CD4-positive, alpha-beta T cell treated with Interleukin-2 at 100 ng/mL for 4 hours (primary cell): ENCODE measurements at regions not wholly inside any gene's neighbourhood (a gene's known extent, or its start where the extent isn't known, plus 50 kb on each side); places are given as distances from the start of the nearest gene placed in this dataset.
"Not testable (repeated sequence)": the region's sequence is repeated elsewhere in the genome, so short reads cannot be mapped to it uniquely, and the experiment has no call there.

Experiments
- DNase-seq: peaks from one replicate; pipeline ENCODE4 v3.0.0-alpha.2; 2020; ENCODE audit warnings: low spot score

GRCh38 chr2:161063946-161064306, 96.3 kb upstream of the TANK start:
- DNase-seq = no peak

DNA sequence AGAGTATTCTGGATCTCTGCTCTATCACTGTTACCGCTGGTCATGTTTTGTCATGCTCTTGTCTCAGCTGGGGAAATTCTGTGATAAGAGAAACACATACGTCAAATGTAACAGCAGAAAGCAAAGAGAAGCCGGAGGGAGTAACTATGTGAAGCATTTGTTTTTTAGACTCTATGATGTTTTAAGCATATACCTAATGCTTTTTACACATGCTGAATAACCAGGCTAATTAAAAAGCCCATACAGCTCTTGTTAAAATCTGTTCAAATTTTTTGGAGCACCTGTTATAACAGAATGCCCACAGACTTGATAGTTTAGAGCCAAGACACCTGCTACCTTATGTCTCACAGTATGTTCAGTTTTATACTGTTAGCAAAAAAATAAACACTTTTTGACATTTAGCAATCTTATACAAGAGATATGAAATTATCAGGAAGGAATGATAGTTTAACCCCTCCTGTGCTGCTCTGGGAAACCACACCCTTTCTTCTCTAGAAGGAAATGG, 92.3 kb upstream of the TANK start:
- DNase-seq = no peak

DNA sequence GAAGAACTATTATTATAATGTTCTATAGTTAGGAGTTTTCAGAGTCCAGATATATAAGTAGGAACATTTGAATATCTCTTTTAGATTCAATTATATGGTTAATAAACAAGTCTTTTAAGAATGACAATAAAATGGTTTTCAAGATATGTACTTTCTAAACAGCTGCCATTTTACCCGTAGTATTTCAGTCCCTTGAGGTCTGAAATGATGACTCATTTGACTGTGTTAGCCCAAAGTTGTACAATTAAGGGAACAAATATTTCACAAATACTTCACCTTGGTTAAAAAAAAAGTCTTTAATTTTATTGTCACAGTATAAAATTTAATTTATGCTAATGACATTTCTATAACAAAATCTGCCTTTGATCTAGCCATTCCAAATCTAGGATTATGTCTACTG, 91.6 kb upstream of the TANK start:
- no peak for DNase-seq

DNA sequence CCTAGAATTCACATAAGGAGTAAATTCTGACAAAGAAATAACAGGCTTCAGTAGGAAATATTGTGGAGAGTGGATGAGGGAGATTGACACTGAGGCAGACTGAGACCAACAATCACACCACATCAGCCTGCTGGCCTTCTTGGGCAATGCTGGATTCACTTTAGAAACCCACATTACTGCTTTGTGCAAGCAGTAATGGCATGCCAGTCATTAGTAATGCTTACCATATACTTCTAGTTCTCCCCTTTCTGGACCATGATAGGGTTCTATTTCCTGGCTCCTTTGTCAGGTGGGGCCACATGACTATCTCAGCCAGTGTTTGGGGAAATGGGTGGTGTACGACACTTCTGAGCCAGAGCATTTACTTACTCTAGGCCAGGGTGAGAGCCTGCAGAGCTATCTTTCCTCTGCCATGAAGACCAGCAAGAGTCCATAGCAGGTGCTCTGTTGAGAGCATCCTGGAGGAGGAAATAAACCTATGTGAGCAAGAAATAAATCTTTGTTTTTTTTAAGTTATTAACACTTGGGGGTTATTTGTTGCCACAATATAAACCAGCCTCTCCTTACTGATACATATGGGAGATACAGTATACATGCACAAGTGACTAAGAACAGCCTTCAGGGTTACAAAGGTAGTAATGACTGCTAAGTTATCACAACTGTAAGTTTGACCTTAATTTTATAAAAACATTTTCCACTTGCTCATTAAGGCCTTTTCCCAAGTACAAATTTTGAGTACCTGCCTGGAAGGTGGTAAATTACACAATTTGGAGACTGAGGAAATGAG, 89.3 kb upstream of the TANK start:
- DNase-seq = no peak

DNA sequence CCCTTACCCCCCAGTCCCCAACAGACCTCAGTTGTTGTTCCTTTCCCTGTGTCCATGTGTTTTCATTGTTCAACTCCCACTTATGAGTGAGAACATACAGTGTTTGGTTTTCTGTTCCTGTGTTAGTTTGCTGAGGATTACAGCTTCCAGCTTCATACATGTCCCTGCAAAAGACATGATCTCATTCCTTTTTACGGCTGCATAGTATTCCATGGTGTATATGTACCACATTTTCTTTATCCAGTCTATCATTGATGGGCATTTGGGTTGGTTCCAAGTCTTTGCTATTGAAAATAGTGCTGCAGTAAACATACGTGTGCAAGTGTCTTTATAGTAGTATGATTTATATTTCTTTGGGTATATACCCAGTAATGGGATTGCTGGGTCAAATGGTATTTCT, 87.8 kb upstream of the TANK start:
- not testable (repeated sequence) for DNase-seq

DNA sequence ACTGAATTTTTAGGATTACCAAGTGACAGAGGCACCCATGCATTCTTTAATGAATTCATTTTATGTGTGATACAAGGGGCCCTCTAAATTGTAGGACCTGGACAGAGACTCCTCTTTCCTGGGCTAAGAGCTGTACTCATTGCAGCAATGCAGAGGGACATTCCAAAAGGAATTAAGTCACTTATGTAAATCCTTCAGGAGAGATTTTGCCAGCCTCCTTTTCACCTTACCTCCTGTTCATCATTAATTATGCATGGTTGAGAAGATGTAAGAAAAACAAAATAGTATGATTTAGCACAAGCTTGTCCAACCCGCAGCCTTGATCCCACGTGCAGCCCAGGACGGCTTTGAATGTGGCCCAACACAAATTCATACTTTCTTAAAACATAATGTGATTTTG, 84.5 kb upstream of the TANK start:
- DNase-seq = no peak

DNA sequence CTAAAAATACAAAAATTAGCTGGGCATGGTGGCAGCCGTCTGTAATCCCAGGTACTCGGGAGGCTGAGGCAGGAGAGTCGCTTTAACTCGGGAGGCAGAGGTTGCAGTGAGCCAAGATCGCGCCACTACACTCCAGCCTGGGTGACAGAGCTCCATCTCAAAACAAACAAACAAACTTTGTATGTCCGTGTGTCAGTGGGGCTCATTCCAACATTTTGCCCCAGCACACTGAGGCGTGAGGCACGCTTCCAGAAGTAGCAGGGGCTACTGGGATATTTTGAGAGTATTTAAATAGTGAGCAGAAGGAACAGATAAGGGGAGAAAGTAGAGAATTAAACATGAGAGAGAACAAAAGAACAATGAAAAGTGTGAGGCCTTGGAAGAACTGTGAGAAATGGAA, 83.3 kb upstream of the TANK start:
- no peak for DNase-seq

DNA sequence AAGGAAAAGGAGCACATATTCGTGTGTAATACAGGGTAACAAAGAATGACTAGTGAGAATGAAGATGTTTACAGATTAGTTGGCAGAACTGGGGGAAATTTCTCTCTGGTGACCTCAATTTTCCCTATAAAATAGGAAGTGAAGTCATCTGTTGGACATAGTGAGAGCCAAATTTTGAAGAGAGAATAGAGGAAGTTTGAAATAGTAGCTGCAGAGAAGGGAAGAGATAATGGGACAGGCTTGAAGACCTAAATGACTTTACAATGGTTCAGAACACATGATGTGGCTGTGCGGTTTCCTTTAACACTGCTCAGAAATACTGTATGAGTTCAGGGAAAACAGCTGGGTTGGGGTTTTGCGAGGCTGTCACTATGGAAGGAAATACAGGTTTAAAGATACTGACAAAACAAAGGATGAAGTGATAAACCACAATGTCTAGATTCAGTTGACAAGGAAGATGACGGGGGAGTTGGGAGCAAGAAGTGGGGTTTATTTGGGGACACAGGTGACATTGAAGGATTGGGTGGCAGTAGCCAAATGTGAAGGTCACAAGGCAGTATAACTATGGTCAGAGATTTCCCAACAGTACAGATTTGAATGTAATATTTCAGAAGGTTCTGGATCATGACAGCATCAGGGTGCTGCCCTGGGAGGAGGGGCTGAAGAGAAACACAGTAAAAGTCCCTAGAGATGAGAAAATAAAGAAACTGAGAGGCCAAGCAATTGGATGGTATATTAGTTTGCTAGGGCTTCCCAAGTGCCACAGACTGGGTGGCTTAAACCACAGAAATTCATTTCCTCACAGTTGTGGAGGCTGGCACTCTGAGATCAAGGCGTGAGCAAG, 82.6 kb upstream of the TANK start:
- peak; percentile 87 for DNase-seq

GRCh38 chr2:161078211-161078539, 82.1 kb upstream of the TANK start:
- no peak for DNase-seq

DNA sequence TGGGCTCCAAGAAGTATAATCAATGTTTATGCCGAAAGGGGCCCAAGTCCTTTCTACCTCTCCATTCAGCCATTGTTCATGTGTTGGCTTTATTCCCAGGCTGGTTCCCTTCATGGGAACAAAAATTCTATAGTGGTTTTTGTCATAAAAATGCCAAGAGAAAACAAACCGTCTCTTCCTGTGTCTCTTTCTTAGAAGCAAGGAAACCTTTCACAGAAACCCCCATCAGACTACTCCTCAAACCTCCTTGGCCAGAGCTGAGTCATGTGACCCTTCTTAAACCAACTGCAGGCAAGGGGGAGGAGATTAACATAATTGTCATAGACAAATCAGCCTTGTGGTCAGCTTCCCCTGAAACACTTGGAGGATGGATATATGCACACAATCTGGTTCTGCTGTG, 75.1 kb upstream of the TANK start:
- DNase-seq = no peak

- no peak for DNase-seq
Observed at GRCh38 chr2:161088658-161089350, 71.4 kb upstream of the TANK start.

GRCh38 chr2:161090411-161090810, 69.8 kb upstream of the TANK start:
- peak; percentile 44 for DNase-seq

DNA sequence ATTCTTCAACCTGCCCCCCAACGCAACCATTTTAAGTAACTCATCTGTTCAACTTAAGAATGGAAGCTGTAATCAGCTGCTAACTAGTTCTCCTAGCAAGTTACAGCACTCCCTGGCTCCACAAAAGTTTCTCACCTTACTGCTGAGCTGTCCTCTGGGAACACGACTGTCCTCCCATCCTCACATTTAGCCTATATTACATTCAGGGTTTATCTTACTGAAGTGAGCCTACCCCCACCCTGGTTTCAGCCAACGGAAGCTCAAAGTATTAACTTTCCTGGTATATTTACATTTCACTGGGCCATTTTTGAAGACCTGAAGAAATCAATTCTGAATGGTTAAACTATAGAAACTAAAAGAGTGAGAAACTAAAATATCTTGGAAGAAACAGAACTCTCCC, 64.9 kb upstream of the TANK start:
- DNase-seq = no peak

DNA sequence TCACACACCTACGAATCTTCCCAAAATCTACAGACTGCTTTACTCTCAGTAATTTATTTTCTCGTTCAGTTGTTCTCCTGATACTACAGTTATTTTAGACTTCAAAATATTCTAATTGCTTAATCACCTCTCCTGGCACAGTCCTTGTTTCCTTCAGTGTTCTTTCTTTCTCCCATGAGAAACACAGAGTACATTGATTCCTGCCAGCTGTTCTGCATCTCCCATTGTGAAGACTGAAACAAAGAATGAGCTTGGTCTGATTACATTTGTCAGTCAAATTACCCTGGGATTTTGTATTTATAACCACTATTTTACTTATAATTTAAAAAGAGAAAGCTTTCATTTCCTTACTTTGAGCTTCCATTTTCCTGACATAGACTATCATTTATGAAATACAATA, 63.9 kb upstream of the TANK start:
- no peak for DNase-seq

GRCh38 chr2:161097157-161097556, 63.1 kb upstream of the TANK start:
- DNase-seq = no peak

- DNase-seq = no peak
Observed at GRCh38 chr2:161100211-161100895, 59.9 kb upstream of the TANK start.

DNA sequence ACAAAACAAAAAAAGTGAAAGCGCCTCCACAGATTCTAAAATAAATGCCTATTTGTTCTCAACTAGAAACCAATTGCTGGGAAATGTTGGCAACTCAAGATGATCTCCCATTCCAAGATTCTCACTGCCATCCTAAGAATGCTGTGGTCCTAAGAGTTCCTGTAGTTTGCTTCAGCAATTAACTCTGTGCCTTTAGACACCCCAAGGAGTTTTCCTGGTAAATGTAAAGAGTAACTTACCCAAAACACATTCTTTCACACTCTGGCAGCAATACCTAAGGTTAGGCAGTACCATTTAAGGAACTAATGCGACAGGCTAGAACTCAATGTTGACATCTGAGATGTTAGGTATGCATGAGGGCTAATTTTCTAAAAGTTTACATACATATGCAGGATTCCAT, 58.8 kb upstream of the TANK start:
- no peak for DNase-seq

DNA sequence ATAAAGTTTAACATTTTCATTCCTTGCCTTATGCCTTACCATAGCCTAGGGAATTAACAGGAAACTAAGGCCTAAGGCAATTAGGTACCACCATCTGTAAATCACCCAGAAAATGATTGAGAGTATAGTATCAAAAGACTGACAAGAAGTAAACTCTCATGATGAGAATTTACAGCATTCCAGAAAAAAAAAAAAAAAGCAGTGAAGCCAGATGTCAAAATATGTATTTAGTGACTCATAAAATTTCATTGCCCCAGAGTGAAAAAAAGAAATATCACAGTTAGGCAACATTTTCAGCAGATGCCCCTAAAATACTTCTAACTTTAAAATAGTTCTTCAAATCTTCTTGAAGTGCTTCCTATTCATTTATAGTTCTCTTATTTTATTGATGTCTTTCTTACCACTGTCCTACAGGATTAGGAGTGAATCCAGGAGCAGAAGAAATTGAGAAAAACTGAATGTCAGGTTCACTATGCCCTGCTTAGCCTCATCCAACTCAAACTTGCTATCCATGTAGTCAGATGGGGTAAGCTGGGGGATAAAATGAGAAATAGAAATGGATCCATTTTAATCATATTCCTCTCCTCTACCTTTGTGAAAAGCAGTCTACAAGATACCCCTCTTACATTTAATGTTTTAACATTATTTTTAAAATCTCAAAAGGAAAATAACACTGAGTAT, 57.3 kb upstream of the TANK start:
- no peak for DNase-seq

DNA sequence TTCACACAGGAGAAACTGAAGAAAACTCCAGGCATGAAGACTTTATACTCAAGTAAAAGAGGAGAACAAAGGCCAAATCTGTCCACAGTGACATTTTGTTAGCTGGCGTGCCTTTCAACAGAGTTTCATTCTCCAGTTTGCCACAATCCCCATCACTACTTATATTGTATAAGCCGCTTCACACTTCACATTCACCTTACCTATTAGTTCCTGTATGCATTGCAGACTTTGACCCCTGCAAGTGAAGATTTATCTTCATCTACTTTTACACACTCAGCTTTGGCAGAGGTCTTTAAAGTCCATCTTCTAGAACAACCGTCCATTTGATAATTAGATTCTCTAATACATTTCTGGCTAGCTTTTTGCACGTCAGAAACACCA, 56.8 kb upstream of the TANK start:
- no peak for DNase-seq

DNA sequence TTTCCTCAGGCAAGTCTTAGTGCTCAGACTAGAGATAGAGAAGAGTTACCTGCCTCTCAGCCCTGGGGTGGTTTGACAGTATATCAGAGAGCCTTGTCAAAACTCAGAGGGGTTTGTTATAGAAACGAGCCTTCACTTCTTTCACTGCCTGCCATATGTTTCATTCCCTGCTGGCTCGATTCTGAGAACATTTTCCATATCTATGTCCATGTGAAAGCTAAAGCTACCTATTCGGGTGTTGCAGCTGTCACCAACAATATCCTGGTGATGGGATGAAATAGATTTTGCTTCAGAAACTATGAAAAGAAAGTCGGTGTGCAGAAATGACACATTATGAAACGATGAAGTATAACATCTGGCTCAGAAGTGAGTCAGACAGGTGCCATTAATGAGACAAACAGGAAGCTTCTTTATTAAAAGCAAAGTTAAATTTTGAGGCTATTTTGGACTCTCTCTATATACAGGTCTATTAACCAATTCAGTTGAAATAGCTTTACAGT, 56.1 kb upstream of the TANK start:
- DNase-seq = no peak

- DNase-seq = no peak
Observed at GRCh38 chr2:161107265-161107664, 53.0 kb upstream of the TANK start.
